ENCODE measurements at regions not wholly inside any gene's neighbourhood (a gene's known extent, or its start where the extent isn't known, plus 50 kb on each side); places are given as distances from the start of the nearest gene placed in this dataset.

DNA sequence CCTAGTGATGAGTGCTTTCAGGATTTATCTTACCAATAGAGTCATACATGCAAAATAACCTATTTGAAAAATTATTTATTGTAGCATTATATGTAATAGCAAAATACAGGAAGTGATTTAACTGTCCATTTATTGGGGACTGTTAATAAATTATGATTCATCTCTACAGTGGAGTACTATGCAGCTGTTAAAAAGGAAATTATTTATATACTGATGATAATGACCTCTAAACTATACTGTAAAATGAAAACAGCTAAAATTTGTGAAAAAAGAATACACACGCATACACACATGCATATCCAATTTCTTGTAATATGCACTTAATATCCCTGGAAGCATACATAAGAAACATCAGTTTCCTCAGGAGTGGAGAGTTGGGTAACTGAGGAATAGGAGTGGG is 58.0 kb upstream of the PALM2AKAP2 start:
- dilution Hi-C loops (cut with MboI; ENCODE audit: extremely low pct_ligation_motif_present, low sequenced_read_pairs) (no loop called here), intact Hi-C loops (cut with micrococcal nuclease) (no loop called here)
- Histone ChIP-seq H3K4me3 (replicated peaks in 1 of 3; ENCODE audit: insufficient read depth in 1 of 3, low read depth in 1 of 3, low read length in 3 of 3) (no peak overlapping the region), H3K27me3 (ENCODE audit: control insufficient read depth in 2 of 2, insufficient read depth in 2 of 2, low read length in 2 of 2) (no peaks in the 10 kb centered on the region), H3K36me3 (ENCODE audit: control insufficient read depth in 2 of 2, extremely low read depth in 1 of 2, insufficient read depth in 2 of 2, low read length in 2 of 2) (no peaks in the 10 kb centered on the region), H3K9me3 (replicated peaks; ENCODE audit: control insufficient read depth, insufficient read depth, low read length) (no peaks in the 10 kb centered on the region), H3K4me1 (ENCODE audit: control insufficient read depth, extremely low read depth, insufficient read depth, low read length) (no peaks in the 10 kb centered on the region), H3K4me2 (ENCODE audit: insufficient read depth, low read length) (no peak overlapping the region), H2AFZ (ENCODE audit: low read depth, low read length) (no peak overlapping the region), H4K20me1 (replicated peaks; ENCODE audit: control insufficient read depth, extremely low read depth, insufficient read depth, low read length) (no peaks in the 10 kb centered on the region), H3K9ac (replicated peaks; ENCODE audit: extremely low read depth, insufficient read depth, low read length) (no peak overlapping the region), H3K9me1 (replicated peaks; ENCODE audit: control insufficient read depth, extremely low read depth, insufficient read depth, low read length) (no peaks in the 10 kb centered on the region), H3K27ac (ENCODE audit: insufficient read depth, low read depth, low read length) (no peak overlapping the region), H3K79me2 (ENCODE audit: control insufficient read depth, insufficient read depth, low read length) (no peaks in the 10 kb centered on the region)
- no peak for TF ChIP-seq FOS (IDR thresholded peaks at IDR 0.05; ENCODE audit: borderline replicate concordance, insufficient read depth, low read length)
- no peak for TF ChIP-seq POLR2AphosphoS5 (IDR thresholded peaks at IDR 0.05; ENCODE audit: insufficient read depth, low read depth, low read length)
- no peak for TF ChIP-seq GATA2 (IDR thresholded peaks at IDR 0.05; ENCODE audit: insufficient read depth, insufficient read length, low read depth, low read length)
- TF ChIP-seq, protein P1, sequence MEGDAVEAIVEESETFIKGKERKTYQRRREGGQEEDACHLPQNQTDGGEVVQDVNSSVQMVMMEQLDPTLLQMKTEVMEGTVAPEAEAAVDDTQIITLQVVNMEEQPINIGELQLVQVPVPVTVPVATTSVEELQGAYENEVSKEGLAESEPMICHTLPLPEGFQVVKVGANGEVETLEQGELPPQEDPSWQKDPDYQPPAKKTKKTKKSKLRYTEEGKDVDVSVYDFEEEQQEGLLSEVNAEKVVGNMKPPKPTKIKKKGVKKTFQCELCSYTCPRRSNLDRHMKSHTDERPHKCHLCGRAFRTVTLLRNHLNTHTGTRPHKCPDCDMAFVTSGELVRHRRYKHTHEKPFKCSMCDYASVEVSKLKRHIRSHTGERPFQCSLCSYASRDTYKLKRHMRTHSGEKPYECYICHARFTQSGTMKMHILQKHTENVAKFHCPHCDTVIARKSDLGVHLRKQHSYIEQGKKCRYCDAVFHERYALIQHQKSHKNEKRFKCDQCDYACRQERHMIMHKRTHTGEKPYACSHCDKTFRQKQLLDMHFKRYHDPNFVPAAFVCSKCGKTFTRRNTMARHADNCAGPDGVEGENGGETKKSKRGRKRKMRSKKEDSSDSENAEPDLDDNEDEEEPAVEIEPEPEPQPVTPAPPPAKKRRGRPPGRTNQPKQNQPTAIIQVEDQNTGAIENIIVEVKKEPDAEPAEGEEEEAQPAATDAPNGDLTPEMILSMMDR (IDR thresholded peaks at IDR 0.05; ENCODE audit: extremely low read depth in 1 of 2, insufficient read depth in 1 of 2, low read depth in 1 of 2, low read length in 2 of 2), result no peak
- TF ChIP-seq MYC (IDR thresholded peaks at IDR 0.05; ENCODE audit: low read depth, low read length), result no peak
- no peak for TF ChIP-seq JUN (IDR thresholded peaks at IDR 0.05; ENCODE audit: borderline replicate concordance, insufficient read depth, insufficient read length, low read depth)
- no peak for FAIRE-seq
- ChIA-PET POLR2A (no interaction called here), CTCF (no interaction called here)
- DNase-seq (ENCODE audit: low read depth, low spot score), result no peak
- BruUV-seq (replicated peaks), result no TSS peak

DNA sequence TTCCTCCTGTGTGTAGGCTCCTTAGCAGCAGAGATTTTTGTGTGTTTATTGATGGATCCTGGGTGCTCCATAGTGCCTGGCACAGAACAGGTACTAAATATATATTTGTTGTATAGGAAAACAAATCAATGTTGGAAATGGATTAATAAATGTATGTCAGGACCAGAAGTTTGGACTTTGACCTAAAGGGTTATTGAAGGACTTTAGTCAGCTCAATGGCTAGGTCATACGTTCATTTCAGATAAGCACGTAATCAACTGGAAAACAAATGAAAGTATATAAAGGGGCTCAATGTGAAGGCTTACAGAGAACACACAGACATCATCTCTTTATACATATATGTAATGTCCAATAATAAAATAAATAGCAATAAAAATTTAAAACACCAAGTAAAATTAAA is 56.2 kb upstream of the PALM2AKAP2 start:
- Histone ChIP-seq H3K4me3 (replicated peaks in 1 of 3; ENCODE audit: insufficient read depth in 1 of 3, low read depth in 1 of 3, low read length in 3 of 3) (no peak overlapping the region), H3K9me3 (replicated peaks; ENCODE audit: control insufficient read depth, insufficient read depth, low read length) (no peaks in the 10 kb centered on the region), H3K27ac (ENCODE audit: insufficient read depth, low read depth, low read length) (no peak overlapping the region), H4K20me1 (replicated peaks; ENCODE audit: control insufficient read depth, extremely low read depth, insufficient read depth, low read length) (no peaks in the 10 kb centered on the region), H3K4me1 (ENCODE audit: control insufficient read depth, extremely low read depth, insufficient read depth, low read length) (no peaks in the 10 kb centered on the region), H3K27me3 (ENCODE audit: control insufficient read depth in 2 of 2, insufficient read depth in 2 of 2, low read length in 2 of 2) (no peaks in the 10 kb centered on the region), H3K9ac (replicated peaks; ENCODE audit: extremely low read depth, insufficient read depth, low read length) (no peak overlapping the region), H3K9me1 (replicated peaks; ENCODE audit: control insufficient read depth, extremely low read depth, insufficient read depth, low read length) (no peaks in the 10 kb centered on the region), H3K4me2 (ENCODE audit: insufficient read depth, low read length) (no peak overlapping the region), H2AFZ (ENCODE audit: low read depth, low read length) (no peak overlapping the region), H3K79me2 (ENCODE audit: control insufficient read depth, insufficient read depth, low read length) (no peaks in the 10 kb centered on the region), H3K36me3 (ENCODE audit: control insufficient read depth in 2 of 2, extremely low read depth in 1 of 2, insufficient read depth in 2 of 2, low read length in 2 of 2) (no peaks in the 10 kb centered on the region)
- DNase-seq (ENCODE audit: low read depth, low spot score) (no peak), FAIRE-seq (no peak)
- ChIA-PET CTCF (interaction anchor here (1.5 kb wide), 1 partner anchor 11 kb away, joined by 3 read pairs; no protein-coding TSS in a partner anchor), POLR2A (no interaction called here)
- dilution Hi-C loops (cut with MboI; ENCODE audit: extremely low pct_ligation_motif_present, low sequenced_read_pairs), result no loop called here
- intact Hi-C loops (cut with micrococcal nuclease), result no loop called here
- BruUV-seq (replicated peaks), result no TSS peak
- TF ChIP-seq EZH2 (IDR thresholded peaks at IDR 0.05; ENCODE audit: borderline replicate concordance, low read depth, low read length, severe bottlenecking) (no peak), JUN (IDR thresholded peaks at IDR 0.05; ENCODE audit: borderline replicate concordance, insufficient read depth, insufficient read length, low read depth) (no peak), POLR2A (IDR thresholded peaks at IDR 0.05; ENCODE audit: low read depth, low read length) (no peak), FOS (IDR thresholded peaks at IDR 0.05; ENCODE audit: borderline replicate concordance, insufficient read depth, low read length) (no peak), POLR2AphosphoS5 (IDR thresholded peaks at IDR 0.05; ENCODE audit: insufficient read depth, low read depth, low read length) (no peak), MYC (IDR thresholded peaks at IDR 0.05; ENCODE audit: low read depth, low read length) (no peak), GATA2 (IDR thresholded peaks at IDR 0.05; ENCODE audit: insufficient read depth, insufficient read length, low read depth, low read length) (no peak)
- TF ChIP-seq, protein P2, sequence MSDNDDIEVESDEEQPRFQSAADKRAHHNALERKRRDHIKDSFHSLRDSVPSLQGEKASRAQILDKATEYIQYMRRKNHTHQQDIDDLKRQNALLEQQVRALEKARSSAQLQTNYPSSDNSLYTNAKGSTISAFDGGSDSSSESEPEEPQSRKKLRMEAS (IDR thresholded peaks at IDR 0.05; ENCODE audit: insufficient read depth, insufficient read length), result no peak
- TF ChIP-seq, protein P1 (IDR thresholded peaks at IDR 0.05; ENCODE audit: extremely low read depth in 1 of 2, insufficient read depth in 1 of 2, low read depth in 1 of 2, low read length in 2 of 2), result no peak

Measured in endothelial cell of umbilical vein (primary cell).